B cell (primary cell): ENCODE measurements at regions not wholly inside any gene's neighbourhood (a gene's known extent, or its start where the extent isn't known, plus 50 kb on each side); places are given as distances from the start of the nearest gene placed in this dataset.

Source experiments
- ATAC-seq: fragments of 200-7000 bp; cut with Tn5 transposase; one replicate; pipeline ENCODE4 v1.10.0; 2021; ENCODE audit warnings: low read depth, mild to moderate bottlenecking, moderate number of reproducible peaks, moderate library complexity
- CTCF ChIA-PET: fragments of 350-600 bp; sonication (Branson Sonifier 250); formaldehyde crosslinking; loops from one replicate; lab custom pipeline; 2021; ENCODE audit warnings: antibody characterized with exemption, inconsistent platforms; lab: Charles Lee
- POLR2A ChIA-PET: fragments of 350-600 bp; sonication (Branson Sonifier 250); formaldehyde crosslinking; loops from one replicate; lab custom pipeline; 2021; ENCODE audit warnings: antibody characterized with exemption; lab: Charles Lee
- DNase-seq: peaks from one replicate; pipeline ENCODE4 v3.0.0; 2013
- H2AFZ ChIP-seq: 2 replicates; pipeline ENCODE4 v1.6.1; 2012; ENCODE audit warnings: mild to moderate bottlenecking, low read depth, low read length; ENCODE audit not compliant: insufficient read depth, poor library complexity, severe bottlenecking
- H3K27ac ChIP-seq, 2 donors: 1 replicate in 1 of 2; 2 replicates in 1 of 2; pipeline ENCODE4 v1.5.1; 2012 to 2013; ENCODE audit warnings: low read length in 2 of 2, mild to moderate bottlenecking in 2 of 2, moderate library complexity in 1 of 2
- H3K27me3 ChIP-seq, 4 experiments: fragments of 200-600 bp in 1 of 4; sonication (generic) in 1 of 4; replicated peaks in 1 of 4; 1 replicate in 2 of 4; 2 replicates in 2 of 4; pipeline versions ENCODE4 v1.6.1 to v1.7.0; 2013 to 2016; ENCODE audit warnings: low read length in 3 of 4, mild to moderate bottlenecking in 2 of 4, mixed read lengths in 1 of 4, moderate library complexity in 1 of 4; ENCODE audit not compliant: insufficient read depth in 4 of 4, control insufficient read depth in 3 of 4; ENCODE audit errors: control extremely low read depth in 1 of 4
- H3K36me3 ChIP-seq, 2 experiments: replicated peaks in 1 of 2; 1 replicate in 1 of 2; 2 replicates in 1 of 2; pipeline versions ENCODE4 v1.6.1 to v1.7.1; 2013; ENCODE audit warnings: low read length in 1 of 2; ENCODE audit not compliant: insufficient read depth in 2 of 2, control insufficient read depth in 1 of 2; ENCODE audit errors: control extremely low read depth in 1 of 2, extremely low read depth in 1 of 2
- H3K4me1 ChIP-seq, 2 donors: fragments of 200-600 bp in 1 of 2; sonication (generic) in 1 of 2; 1 replicate in 1 of 2; 2 replicates in 1 of 2; pipeline versions ENCODE4 v1.5.1 to v1.6.1; 2013 to 2017; ENCODE audit warnings: low read length in 2 of 2; ENCODE audit not compliant: control insufficient read depth in 2 of 2, insufficient read depth in 2 of 2
- H3K4me2 ChIP-seq: replicated peaks from 2 replicates; pipeline ENCODE3; 2012; ENCODE audit warnings: mild to moderate bottlenecking, low read depth, low read length; ENCODE audit not compliant: poor library complexity, severe bottlenecking
- H3K4me3 ChIP-seq, 5 experiments: fragments of 200-600 bp in 1 of 5; sonication (generic) in 1 of 5; 1 replicate in 3 of 5; 2 replicates in 2 of 5; pipeline versions ENCODE4 v1.5.1 to v1.7.0; 2011 to 2016; ENCODE audit warnings: low read length in 4 of 5, mild to moderate bottlenecking in 4 of 5, low read depth in 2 of 5, control low read depth in 1 of 5, moderate library complexity in 1 of 5; ENCODE audit not compliant: insufficient read depth in 1 of 5; ENCODE audit errors: control extremely low read depth in 1 of 5, extremely low read depth in 1 of 5
- H3K79me2 ChIP-seq: fragments of 200-600 bp; sonication (generic); one replicate; pipeline ENCODE4 v1.6.0; 2016; ENCODE audit warnings: low read length; ENCODE audit not compliant: control insufficient read depth, insufficient read depth
- H3K9ac ChIP-seq: fragments of 200-600 bp; sonication (generic); 2 replicates; pipeline ENCODE4 v1.6.1; 2017; ENCODE audit warnings: mild to moderate bottlenecking, low read length, moderate library complexity
- H3K9me3 ChIP-seq, 3 donors: one replicate each; pipeline versions ENCODE4 v1.6.1 to v1.7.1; 2013; ENCODE audit warnings: low read length in 2 of 3; ENCODE audit not compliant: control insufficient read depth in 2 of 3, insufficient read depth in 1 of 3; ENCODE audit errors: control extremely low read depth in 1 of 3
- H4K20me1 ChIP-seq: 2 replicates; pipeline ENCODE4 v1.6.0; 2012; ENCODE audit warnings: mild to moderate bottlenecking, low read length; ENCODE audit not compliant: insufficient read depth, control insufficient read depth, poor library complexity, severe bottlenecking
- H3K27ac Mint-ChIP-seq: one replicate; pipeline ENCODE4 v1.8.0; 2021; ENCODE audit warnings: mixed read lengths
- H3K27me3 Mint-ChIP-seq: one replicate; pipeline ENCODE4 v1.8.0; 2021; ENCODE audit warnings: mixed read lengths
- H3K4me1 Mint-ChIP-seq: one replicate; pipeline ENCODE4 v1.8.0; 2021; ENCODE audit warnings: mixed read lengths
- H3K4me3 Mint-ChIP-seq: one replicate; pipeline ENCODE4 v1.8.0; 2021; ENCODE audit warnings: mixed read lengths
- H3K9me3 Mint-ChIP-seq: one replicate; pipeline ENCODE4 v1.8.0; 2022; ENCODE audit warnings: mixed read lengths; ENCODE audit not compliant: insufficient read depth
- EZH2 ChIP-seq: IDR thresholded peaks from 2 replicates; pipeline ENCODE4 v1.6.1; 2012; ENCODE audit warnings: borderline replicate concordance, low read depth, mild to moderate bottlenecking, moderate library complexity, low read length; ENCODE audit not compliant: insufficient read depth, poor library complexity, severe bottlenecking
- WGBS: methylation state at CpG from one replicate; pipeline ENCODE4 v1.1.5; 2013; ENCODE audit warnings: missing lambda C conversion rate; ENCODE audit not compliant: insufficient coverage; 5-methylcytosine and 5-hydroxymethylcytosine counted together
- intact Hi-C: fragments of 100-400 bp; cut with micrococcal nuclease; formaldehyde crosslinking; loops from one replicate; pipeline ENCODE4 v1.10.0; 2022
- TF ChIP-seq, protein P1 (sequence below): fragments of 200-600 bp; IDR thresholded peaks from one replicate; pipeline ENCODE4 v1.8.0; 2022; ENCODE audit warnings: antibody characterized with exemption, mild to moderate bottlenecking

DNA sequence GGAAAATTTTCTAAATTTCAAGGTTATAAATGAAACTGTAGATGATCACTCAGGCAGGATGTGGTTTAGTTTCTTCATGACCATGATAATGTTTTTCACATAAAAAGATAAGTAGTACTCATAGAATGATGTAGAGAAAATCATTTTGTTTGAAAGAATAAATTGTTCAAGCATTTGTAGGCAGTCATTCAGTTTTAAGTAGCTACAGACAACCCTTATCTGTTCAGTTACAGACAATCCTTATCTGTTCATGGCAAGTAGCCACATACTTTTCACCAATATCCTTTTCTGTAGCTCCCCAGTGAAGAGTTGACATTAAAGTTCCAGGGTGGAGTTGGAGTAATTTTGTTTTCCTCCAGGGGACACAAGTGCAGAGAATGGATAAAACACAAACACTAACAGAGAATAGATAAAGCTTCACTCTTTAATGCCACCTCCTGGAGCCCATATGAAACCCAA, 278.1 kb upstream of the TNC start:
- Histone ChIP-seq H3K9me3 (no peaks in the 10 kb centered on the region), H3K36me3 (no peaks in the 10 kb centered on the region), H3K9ac (no peak overlapping the region), H3K4me3 (no peak overlapping the region), H3K79me2 (no peaks in the 10 kb centered on the region), H3K4me2 (no peak overlapping the region), H4K20me1 (no peaks in the 10 kb centered on the region), H2AFZ (no peak overlapping the region), H3K4me1 (no peaks in the 10 kb centered on the region), H3K27me3 (no peaks in the 10 kb centered on the region), H3K27ac (no peak overlapping the region)
- Mint-ChIP-seq H3K9me3 (no peaks in the 10 kb centered on the region), H3K27ac (no peak overlapping the region), H3K4me3 (no peak overlapping the region), H3K4me1 (no peaks in the 10 kb centered on the region), H3K27me3 (no peaks in the 10 kb centered on the region)
- CTCF ChIA-PET = no interaction called here
- ATAC-seq (no peak), DNase-seq (no peak)
- TF ChIP-seq EZH2 = no peak
- TF ChIP-seq, protein P1, sequence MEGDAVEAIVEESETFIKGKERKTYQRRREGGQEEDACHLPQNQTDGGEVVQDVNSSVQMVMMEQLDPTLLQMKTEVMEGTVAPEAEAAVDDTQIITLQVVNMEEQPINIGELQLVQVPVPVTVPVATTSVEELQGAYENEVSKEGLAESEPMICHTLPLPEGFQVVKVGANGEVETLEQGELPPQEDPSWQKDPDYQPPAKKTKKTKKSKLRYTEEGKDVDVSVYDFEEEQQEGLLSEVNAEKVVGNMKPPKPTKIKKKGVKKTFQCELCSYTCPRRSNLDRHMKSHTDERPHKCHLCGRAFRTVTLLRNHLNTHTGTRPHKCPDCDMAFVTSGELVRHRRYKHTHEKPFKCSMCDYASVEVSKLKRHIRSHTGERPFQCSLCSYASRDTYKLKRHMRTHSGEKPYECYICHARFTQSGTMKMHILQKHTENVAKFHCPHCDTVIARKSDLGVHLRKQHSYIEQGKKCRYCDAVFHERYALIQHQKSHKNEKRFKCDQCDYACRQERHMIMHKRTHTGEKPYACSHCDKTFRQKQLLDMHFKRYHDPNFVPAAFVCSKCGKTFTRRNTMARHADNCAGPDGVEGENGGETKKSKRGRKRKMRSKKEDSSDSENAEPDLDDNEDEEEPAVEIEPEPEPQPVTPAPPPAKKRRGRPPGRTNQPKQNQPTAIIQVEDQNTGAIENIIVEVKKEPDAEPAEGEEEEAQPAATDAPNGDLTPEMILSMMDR = no peak
- intact Hi-C loops = no loop called here
- POLR2A ChIA-PET = no interaction called here

DNA sequence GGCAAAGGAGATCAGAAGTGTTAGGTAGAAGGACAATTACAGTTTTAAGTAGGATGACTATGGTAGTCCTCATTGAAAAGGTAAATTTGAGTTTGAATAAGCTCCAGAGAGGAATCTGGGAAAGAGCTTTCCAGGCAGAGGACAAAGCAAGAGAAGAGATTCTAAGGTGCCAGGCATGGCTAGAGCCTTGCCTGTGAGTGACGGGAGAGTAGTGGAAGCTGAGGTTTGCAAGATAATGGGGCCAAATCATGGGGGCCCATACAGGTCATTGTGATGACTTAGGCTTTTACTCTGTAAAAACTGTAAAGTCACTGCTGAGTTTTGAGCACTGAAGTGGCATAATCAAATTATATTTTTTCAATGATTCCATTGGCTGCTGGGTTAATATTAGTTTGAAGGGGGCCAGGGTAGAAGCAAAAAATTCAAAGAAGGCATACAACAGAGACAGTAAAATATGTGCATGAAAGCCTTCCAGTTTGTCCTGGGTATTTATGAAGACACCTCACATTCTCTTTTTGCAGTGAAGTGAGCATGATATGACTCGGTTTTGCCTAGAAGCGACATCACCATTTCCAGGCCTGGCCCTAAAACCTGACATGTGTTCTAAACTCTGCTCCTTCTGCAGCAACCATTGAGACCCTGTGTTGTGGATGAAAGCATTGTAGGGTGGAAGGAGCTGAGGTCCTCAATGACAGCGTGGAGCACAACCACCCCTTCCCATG, 279.8 kb upstream of the TNC start:
- no peak overlapping the region for H3K9ac ChIP-seq
- H3K27me3 Mint-ChIP-seq = no peaks in the 10 kb centered on the region
- no peaks in the 10 kb centered on the region for H3K4me1 ChIP-seq
- no peaks in the 10 kb centered on the region for H4K20me1 ChIP-seq
- intact Hi-C loops = no loop called here
- ATAC-seq = no peak
- no peaks in the 10 kb centered on the region for H3K4me1 Mint-ChIP-seq
- no peak for DNase-seq
- H3K79me2 ChIP-seq = no peaks in the 10 kb centered on the region
- H3K4me2 ChIP-seq = no peak overlapping the region
- no peak overlapping the region for H3K4me3 Mint-ChIP-seq
- H3K27ac Mint-ChIP-seq = no peak overlapping the region
- no peaks in the 10 kb centered on the region for H3K36me3 ChIP-seq
- H2AFZ ChIP-seq = no peak overlapping the region
- no peaks in the 10 kb centered on the region for H3K9me3 Mint-ChIP-seq
- no peak overlapping the region for H3K4me3 ChIP-seq
- ChIA-PET POLR2A (no interaction called here), CTCF (no interaction called here)
- no peak for TF ChIP-seq EZH2
- TF ChIP-seq, protein P1 = no peak
- H3K27ac ChIP-seq = no peak overlapping the region
- WGBS = 100% methylated on average over 1 of the region's 4 CpGs
- H3K9me3 ChIP-seq = no peaks in the 10 kb centered on the region
- no peaks in the 10 kb centered on the region for H3K27me3 ChIP-seq
